HG03432 (cell line): ENCODE measurements at regions not wholly inside any gene's neighbourhood (a gene's known extent, or its start where the extent isn't known, plus 50 kb on each side); places are given as distances from the start of the nearest gene placed in this dataset.

ENCODE experiments used
- ATAC-seq: cut with Tn5 transposase; IDR thresholded peaks from one replicate; pipeline ENCODE4 v1.9.1; 2021; ENCODE audit warnings: mild to moderate bottlenecking, moderate library complexity; ENCODE audit not compliant: unreplicated experiment

DNA sequence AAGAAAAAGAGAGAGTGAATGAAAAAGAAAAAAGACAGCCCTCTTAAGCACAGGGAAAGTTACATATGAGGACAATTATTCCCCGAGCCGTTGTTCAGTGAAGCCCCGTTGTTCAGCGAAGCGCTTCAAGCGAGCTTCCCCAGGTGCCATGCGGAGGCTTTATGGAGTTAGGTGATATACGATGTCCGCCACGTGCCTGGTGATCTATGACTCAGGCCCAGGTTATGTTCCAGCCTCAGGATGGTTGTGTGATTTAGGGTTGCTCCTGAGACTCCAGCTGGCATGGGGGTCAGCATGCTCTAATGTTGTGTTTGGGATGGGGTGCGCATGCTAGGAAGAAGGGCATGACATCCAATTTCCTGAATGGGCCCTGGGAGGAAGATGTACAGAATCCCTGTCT lies 365.6 kb downstream of the CDK5RAP2 start:
- ATAC-seq: no peak

- ATAC-seq: no peak
Measured at GRCh38 chr9:120212853-120213200, 367.1 kb downstream of the CDK5RAP2 start.

- ATAC-seq: peak; percentile 85
Measured at GRCh38 chr9:120212153-120212852, 367.7 kb downstream of the CDK5RAP2 start.

GRCh38 chr9:120210274-120210673 lies 369.7 kb downstream of the CDK5RAP2 start:
- no peak for ATAC-seq

GRCh38 chr9:120202856-120203654 lies 376.9 kb downstream of the CDK5RAP2 start:
- no peak for ATAC-seq

- ATAC-seq: no peak
Measured at GRCh38 chr9:120198027-120198426, 381.9 kb downstream of the CDK5RAP2 start.

GRCh38 chr9:120197605-120198004 lies 382.4 kb downstream of the CDK5RAP2 start:
- ATAC-seq: no peak

DNA sequence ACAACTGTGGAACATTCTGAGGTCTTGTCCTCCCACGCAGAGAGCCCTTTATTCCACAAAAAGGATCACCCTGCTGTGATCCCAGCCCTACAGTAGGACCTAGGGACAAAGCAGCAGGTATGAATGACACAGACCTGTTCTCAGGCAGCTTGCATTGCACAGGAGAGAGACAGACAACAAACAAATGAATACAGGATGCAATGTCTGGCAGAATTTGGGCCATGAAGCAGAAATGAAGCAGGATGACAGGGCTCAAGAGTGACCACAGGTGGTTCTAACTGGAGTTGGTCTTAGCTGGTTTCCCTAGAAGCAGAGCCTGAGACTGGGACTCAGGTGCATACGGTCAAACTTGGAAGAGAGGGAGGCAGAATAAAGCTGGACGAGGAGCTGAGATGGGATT lies 388.8 kb downstream of the CDK5RAP2 start:
- ATAC-seq: no peak

GRCh38 chr9:120187758-120188157 lies 392.2 kb downstream of the CDK5RAP2 start:
- no peak for ATAC-seq

- ATAC-seq: no peak
Measured at GRCh38 chr9:120186276-120186675, 393.7 kb downstream of the CDK5RAP2 start.

DNA sequence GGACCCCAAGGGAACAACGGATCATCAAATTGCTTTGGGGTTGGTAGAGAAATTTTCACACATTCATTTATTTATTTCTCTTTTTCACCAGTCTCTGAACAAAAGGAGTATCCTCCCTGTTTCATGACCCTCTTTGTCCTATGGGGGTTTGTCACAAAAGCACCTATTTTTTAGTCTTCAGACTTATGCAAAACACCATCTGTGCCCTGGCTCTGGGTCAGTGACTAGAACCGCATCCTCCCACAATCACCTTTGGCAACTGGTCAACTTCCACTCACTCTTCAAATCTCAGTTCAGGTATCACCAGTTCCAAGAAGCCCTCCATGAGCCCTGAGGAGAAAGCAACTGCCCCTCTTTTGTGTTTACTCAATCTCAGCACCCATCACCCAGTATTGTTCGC lies 395.7 kb downstream of the CDK5RAP2 start:
- ATAC-seq: no peak

GRCh38 chr9:120183615-120184014 lies 396.4 kb downstream of the CDK5RAP2 start:
- ATAC-seq: no peak

DNA sequence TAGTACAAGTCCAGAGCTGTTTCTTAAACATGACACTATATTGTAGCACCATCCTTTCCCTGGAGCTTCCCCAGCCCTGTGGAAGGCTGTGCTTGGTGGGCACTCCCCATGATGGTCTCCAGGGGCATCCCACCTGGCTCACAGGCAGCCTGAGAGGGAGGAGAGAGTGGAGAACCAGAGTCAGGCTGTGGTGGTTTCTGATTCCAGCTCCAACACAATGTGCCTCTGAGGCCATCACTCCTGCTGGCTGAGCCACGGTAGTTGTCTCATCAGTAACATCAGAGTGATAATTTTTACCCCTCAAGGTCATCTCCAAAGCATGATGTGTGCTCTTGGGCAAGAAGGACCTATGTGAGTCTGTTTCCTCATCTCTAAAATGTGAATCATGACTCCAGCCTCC lies 398.0 kb downstream of the CDK5RAP2 start:
- no peak for ATAC-seq

- ATAC-seq: no peak
Measured at GRCh38 chr9:120177121-120177520, 402.8 kb downstream of the CDK5RAP2 start.

DNA sequence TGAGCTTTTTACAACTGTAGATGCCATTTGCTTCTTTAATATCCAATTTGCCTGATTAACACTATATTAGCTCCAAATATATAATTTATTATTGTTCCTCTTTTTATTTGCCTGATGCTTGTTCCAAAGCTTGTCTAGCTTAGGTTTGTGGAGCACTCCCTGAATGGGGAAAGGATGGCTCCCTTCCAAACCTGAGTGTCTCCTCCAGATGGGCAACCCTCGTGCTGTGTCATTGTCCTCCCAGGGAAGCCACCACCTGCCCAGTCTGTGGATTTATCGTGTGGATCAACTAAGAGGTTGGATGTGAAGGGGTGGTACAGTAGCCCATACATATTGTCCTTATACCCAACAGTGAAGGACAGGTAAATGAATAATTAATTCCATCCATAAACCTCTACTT lies 404.9 kb downstream of the CDK5RAP2 start:
- ATAC-seq: no peak

DNA sequence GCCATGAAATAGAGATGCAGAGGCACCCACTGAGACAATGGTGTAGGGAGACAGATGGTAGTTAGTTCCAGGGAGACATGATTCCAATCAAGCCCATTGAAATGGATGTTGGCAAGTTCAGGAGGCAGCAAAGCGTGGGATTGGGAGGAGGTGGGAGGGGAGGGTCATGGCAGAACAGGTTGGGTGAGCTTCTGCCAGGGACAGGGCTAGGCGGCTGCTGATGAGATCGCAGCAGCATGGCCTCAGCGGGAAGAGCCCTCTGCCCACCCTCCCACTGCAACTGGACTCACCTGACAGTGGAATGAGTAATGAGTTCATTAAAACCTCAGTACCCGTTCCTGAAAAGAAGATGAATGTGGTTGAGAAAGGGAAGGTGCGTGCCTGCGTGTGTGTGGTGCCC lies 418.2 kb downstream of the CDK5RAP2 start:
- ATAC-seq: no peak

DNA sequence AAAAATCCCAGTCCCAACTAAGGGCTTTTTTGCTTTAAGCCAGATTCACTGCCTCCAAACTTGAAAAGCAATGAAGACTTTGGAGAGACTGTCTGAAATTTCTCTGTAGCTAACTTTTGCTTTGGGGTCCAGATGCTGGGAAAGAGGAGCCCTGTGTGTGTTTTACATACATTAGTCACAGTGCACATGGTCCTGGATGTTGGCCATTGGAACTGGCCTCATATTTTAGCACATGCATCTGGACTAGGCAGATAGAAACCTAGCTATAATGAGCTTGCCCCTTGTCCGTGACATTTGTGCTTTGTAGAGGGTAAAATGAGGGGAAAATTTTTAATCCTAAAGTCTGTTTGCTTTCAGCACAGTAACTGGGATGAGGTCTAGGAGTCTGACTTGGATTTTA lies 421.7 kb downstream of the CDK5RAP2 start:
- ATAC-seq: no peak

GRCh38 chr9:120156376-120156775 lies 423.6 kb downstream of the CDK5RAP2 start:
- ATAC-seq: no peak

DNA sequence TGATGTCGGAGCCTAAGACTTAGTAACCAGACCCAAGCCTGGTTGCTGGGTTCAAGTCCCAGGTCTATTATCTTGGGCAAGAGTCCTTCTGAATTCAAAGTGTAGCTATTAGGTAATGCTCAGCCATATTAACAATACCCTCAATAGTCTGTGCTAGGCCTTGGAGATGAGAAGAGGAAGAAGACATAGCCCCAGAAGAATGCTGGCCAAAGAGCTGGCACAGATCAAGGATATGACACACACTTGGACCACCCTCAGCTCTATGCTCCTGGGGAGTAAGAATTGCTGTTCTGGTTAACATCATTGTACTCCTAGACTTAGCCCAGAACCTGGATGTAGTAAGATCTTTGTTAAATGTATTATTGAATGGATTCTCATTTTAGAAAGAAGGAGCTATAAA lies 426.7 kb downstream of the CDK5RAP2 start:
- ATAC-seq: no peak

GRCh38 chr9:120152295-120152694 lies 427.7 kb downstream of the CDK5RAP2 start:
- no peak for ATAC-seq

DNA sequence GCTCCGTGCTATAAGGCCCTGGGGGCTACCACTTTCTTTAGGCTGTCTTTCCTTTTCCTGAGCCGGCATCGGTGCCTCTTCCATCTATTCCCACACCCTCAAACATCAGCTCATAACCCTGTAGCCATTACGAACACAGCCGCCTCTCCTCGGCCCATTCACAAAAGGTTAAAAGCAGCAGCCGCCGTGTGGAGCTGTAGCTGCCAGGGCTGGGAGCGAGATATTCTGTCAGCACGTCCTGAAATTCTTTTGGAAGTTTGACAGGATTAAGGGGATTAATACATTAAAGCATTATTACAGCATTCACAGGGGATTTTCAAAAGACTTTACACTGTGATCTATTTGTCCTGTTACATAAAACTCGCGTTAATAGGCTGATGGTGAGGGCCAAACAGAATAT lies 428.2 kb downstream of the CDK5RAP2 start:
- no peak for ATAC-seq

DNA sequence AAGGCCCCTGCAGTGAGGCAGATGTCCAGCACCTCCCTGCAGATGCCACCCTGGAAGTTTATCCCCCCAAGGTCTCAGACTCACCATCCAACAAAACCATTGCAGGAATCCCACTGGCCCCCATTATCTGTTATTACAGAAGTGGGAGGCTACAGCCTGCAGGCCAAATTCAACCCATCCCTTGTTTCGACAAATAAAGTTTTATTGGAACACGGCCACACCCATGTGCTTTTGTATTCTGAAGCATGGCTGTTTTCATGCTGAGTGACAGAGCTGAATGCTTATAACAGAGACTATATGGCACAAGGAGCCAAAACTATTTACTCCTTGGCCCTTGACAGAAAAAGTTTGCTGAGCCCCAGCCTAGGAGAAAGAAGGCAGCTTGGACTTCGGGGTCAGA lies 428.8 kb downstream of the CDK5RAP2 start:
- ATAC-seq: no peak

DNA sequence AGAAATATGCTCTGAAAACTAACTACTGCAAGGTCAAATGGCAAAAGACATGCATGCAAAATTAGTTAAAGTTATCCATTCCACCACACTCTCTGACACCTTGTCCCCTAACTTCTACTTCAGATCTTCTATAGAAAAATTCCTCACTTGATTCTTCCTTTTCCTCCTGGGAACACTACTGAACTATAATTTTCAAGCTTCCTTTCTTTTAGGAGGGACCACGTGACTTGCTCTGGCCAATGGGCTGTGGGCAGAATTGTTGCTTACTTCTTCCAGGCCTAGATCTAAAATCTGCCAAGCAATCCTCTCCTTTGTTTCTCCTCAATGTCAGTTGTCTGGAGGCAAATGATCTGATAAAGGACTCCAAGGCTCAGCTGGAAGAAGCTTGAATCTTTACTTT lies 441.0 kb downstream of the CDK5RAP2 start:
- no peak for ATAC-seq
